ENCODE measurements at regions not wholly inside any gene's neighbourhood (a gene's known extent, or its start where the extent isn't known, plus 50 kb on each side); places are given as distances from the start of the nearest gene placed in this dataset.

GRCh38 chr10:33665501-33665900 is 331.0 kb upstream of the NRP1 start:
- no peak for TF ChIP-seq POLR2A (IDR thresholded peaks at IDR 0.05)
- TF ChIP-seq CTCF (IDR thresholded peaks at IDR 0.05), result no peak
- intact Hi-C loops (cut with DNase I; ENCODE audit: low total_unique reads), result no loop called here

GRCh38 chr10:33664070-33664469 is 329.6 kb upstream of the NRP1 start:
- intact Hi-C loops (cut with DNase I; ENCODE audit: low total_unique reads), result no loop called here
- H3K36me3 ChIP-seq, result no peaks in the 10 kb centered on the region
- no peak for TF ChIP-seq POLR2A (IDR thresholded peaks at IDR 0.05)
- no peak for TF ChIP-seq CTCF (IDR thresholded peaks at IDR 0.05)
- H3K4me3 ChIP-seq, result no peak overlapping the region
- DNase-seq, result no peak
- H3K9me3 ChIP-seq, result no peaks in the 10 kb centered on the region
- no peaks in the 10 kb centered on the region for H3K4me1 ChIP-seq
- no peaks in the 10 kb centered on the region for H3K27me3 ChIP-seq
- H3K27ac ChIP-seq, result no peak overlapping the region

More at GRCh38 chr10:33665501-33665900, 331.0 kb upstream of the NRP1 start:
- Histone ChIP-seq H3K36me3 (no peaks in the 10 kb centered on the region), H3K27me3 (no peaks in the 10 kb centered on the region), H3K4me1 (no peaks in the 10 kb centered on the region), H3K27ac (no peak overlapping the region), H3K4me3 (no peak overlapping the region), H3K9me3 (no peaks in the 10 kb centered on the region)
- no peak for DNase-seq

GRCh38 chr10:33661580-33662336 is 327.3 kb upstream of the NRP1 start:
- Histone ChIP-seq H3K27ac (no peak overlapping the region), H3K9me3 (no peaks in the 10 kb centered on the region), H3K36me3 (no peaks in the 10 kb centered on the region), H3K4me3 (no peak overlapping the region), H3K4me1 (no peaks in the 10 kb centered on the region), H3K27me3 (no peaks in the 10 kb centered on the region)
- DNase-seq, result peak; percentile 23 to 28
- no peak for TF ChIP-seq POLR2A (IDR thresholded peaks at IDR 0.05)
- TF ChIP-seq CTCF (IDR thresholded peaks at IDR 0.05), result no peak
- intact Hi-C loops (cut with DNase I; ENCODE audit: low total_unique reads), result no loop called here

GRCh38 chr10:33660329-33660728 is 325.9 kb upstream of the NRP1 start:
- Histone ChIP-seq H3K27me3 (no peaks in the 10 kb centered on the region), H3K4me3 (no peak overlapping the region), H3K9me3 (no peaks in the 10 kb centered on the region), H3K36me3 (no peaks in the 10 kb centered on the region), H3K4me1 (no peaks in the 10 kb centered on the region), H3K27ac (no peak overlapping the region)
- no peak for DNase-seq
- no peak for TF ChIP-seq CTCF (IDR thresholded peaks at IDR 0.05)
- no peak for TF ChIP-seq POLR2A (IDR thresholded peaks at IDR 0.05)
- intact Hi-C loops (cut with DNase I; ENCODE audit: low total_unique reads), result no loop called here

GRCh38 chr10:33657913-33658312 is 323.4 kb upstream of the NRP1 start:
- no peak overlapping the region for H3K27ac ChIP-seq
- intact Hi-C loops (cut with DNase I; ENCODE audit: low total_unique reads), result no loop called here

More at GRCh38 chr10:33657913-33658312, 323.4 kb upstream of the NRP1 start:
- H3K4me1 ChIP-seq, result no peaks in the 10 kb centered on the region
- H3K27me3 ChIP-seq, result no peaks in the 10 kb centered on the region
- no peaks in the 10 kb centered on the region for H3K36me3 ChIP-seq
- H3K9me3 ChIP-seq, result no peaks in the 10 kb centered on the region
- DNase-seq, result no peak
- H3K4me3 ChIP-seq, result no peak overlapping the region
- TF ChIP-seq POLR2A (IDR thresholded peaks at IDR 0.05), result no peak
- TF ChIP-seq CTCF (IDR thresholded peaks at IDR 0.05), result no peak

Data from uterus (tissue), 3 donors.